HCT116 (cell line): ENCODE measurements at regions not wholly inside any gene's neighbourhood (a gene's known extent, or its start where the extent isn't known, plus 50 kb on each side); places are given as distances from the start of the nearest gene placed in this dataset.

Source experiments
- ATAC-seq: fragments of 200-7000 bp; cut with Tn5 transposase; 2 replicates; pipeline ENCODE4 v1.9.1; 2020; ENCODE audit warnings: mild to moderate bottlenecking, moderate library complexity
- BruUV-seq: library from RNA; stranded (reverse); fragments of 400-500 nt; replicated peaks from 2 replicates; lab custom pipeline; 2021; lab: Mats Ljungman, UMichigan
- CTCF ChIA-PET: fragments of 300-600 bp; sonication (Branson Sonifier 250); formaldehyde crosslinking; loops from one replicate; lab custom pipeline; 2021; ENCODE audit warnings: antibody characterized with exemption; lab: Charles Lee
- POLR2A ChIA-PET: fragments of 300-600, 350-600 bp; sonication (Branson Sonifier 250); formaldehyde crosslinking; loops from one replicate; lab custom pipeline; 2021; ENCODE audit warnings: antibody characterized with exemption; lab: Charles Lee
- RAD21 ChIA-PET, 2 experiments: fragments of 300-600 bp; sonication (Branson Sonifier 250); formaldehyde crosslinking; loops; one replicate each; lab custom pipeline; 2023; ENCODE audit warnings: low total read pairs in 2 of 2; ENCODE audit not compliant: uncharacterized antibody in 2 of 2, unreplicated experiment in 2 of 2, low non-redundant PET in 1 of 2; lab: Charles Lee
- DNase-seq: peaks from one replicate; pipeline ENCODE4 v3.0.0-alpha.2; 2010; ENCODE audit warnings: low read depth, low spot score
- H2AFZ ChIP-seq: fragments of 200-600 bp; shearing (Covaris generic), sonication (generic); 2 replicates; pipeline ENCODE4 v1.6.1; 2017; ENCODE audit warnings: low read depth, mixed run types, mixed read lengths, antibody characterized with exemption, low read length; ENCODE audit not compliant: poor library complexity, severe bottlenecking
- H3K27ac ChIP-seq: 2 replicates; pipeline ENCODE4 v1.5.1; 2012; ENCODE audit warnings: low read depth, low read length
- H3K27me3 ChIP-seq: fragments of 200-600 bp; sonication (generic); 2 replicates; pipeline ENCODE4 v1.6.1; 2016; ENCODE audit warnings: mixed run types, low read length, mixed read lengths; ENCODE audit not compliant: insufficient read depth
- H3K36me3 ChIP-seq, 2 experiments: fragments of 200-500 bp in 1 of 2; fragments of 200-600 bp in 1 of 2; sonication (Bioruptor generic) in 1 of 2; sonication (generic) in 1 of 2; 2 replicates each; pipeline versions ENCODE4 v1.5.1 to v1.6.1; 2014 to 2016; ENCODE audit warnings: low read length in 2 of 2, inconsistent platforms in 1 of 2, mixed read lengths in 1 of 2, mixed run types in 1 of 2; ENCODE audit not compliant: insufficient read depth in 2 of 2, control insufficient read depth in 1 of 2
- H3K4me1 ChIP-seq, 2 experiments: fragments of 200-600 bp in 1 of 2; sonication (generic) in 1 of 2; 2 replicates each; pipeline versions ENCODE4 v1.5.1 to v1.6.1; 2012 to 2017; ENCODE audit warnings: low read length in 2 of 2, inconsistent platforms in 1 of 2, mild to moderate bottlenecking in 1 of 2, mixed read lengths in 1 of 2, mixed run types in 1 of 2, moderate library complexity in 1 of 2; ENCODE audit not compliant: insufficient read depth in 2 of 2, control insufficient read depth in 1 of 2
- H3K4me2 ChIP-seq: fragments of 200-600 bp; sonication (generic); 2 replicates; pipeline ENCODE4 v1.6.1; 2017; ENCODE audit warnings: mixed run types, low read length, mixed read lengths
- H3K4me3 ChIP-seq, 2 experiments: fragments of 200-600 bp in 1 of 2; sonication (generic) in 1 of 2; replicated peaks in 1 of 2; 2 replicates each; pipeline ENCODE4 v1.5.1; 2011 to 2016; ENCODE audit warnings: low read length in 2 of 2, control low read depth in 1 of 2, low read depth in 1 of 2, mild to moderate bottlenecking in 1 of 2, mixed read lengths in 1 of 2, mixed run types in 1 of 2
- H3K79me2 ChIP-seq: fragments of 200-600 bp; sonication (generic); 2 replicates; pipeline ENCODE4 v1.6.1; 2017; ENCODE audit warnings: mild to moderate bottlenecking, mixed run types, low read length, moderate library complexity, mixed read lengths; ENCODE audit not compliant: insufficient read depth
- H3K9ac ChIP-seq: fragments of 200-600 bp; sonication (generic); 2 replicates; pipeline ENCODE4 v1.6.1; 2016; ENCODE audit warnings: low read length, mixed read lengths
- H3K9me2 ChIP-seq: fragments of 200-600 bp; sonication (generic), shearing (Covaris generic); 2 replicates; pipeline ENCODE4 v1.6.1; 2017; ENCODE audit warnings: mixed run types, mild to moderate bottlenecking, moderate library complexity; ENCODE audit not compliant: insufficient read depth
- H3K9me3 ChIP-seq, 2 experiments: fragments of 200-500 bp in 1 of 2; fragments of 200-600 bp in 1 of 2; sonication (Bioruptor generic) in 1 of 2; sonication (generic) in 1 of 2; 2 replicates each; pipeline ENCODE4 v1.6.1; 2014 to 2017; ENCODE audit warnings: low read length in 2 of 2, mixed read lengths in 2 of 2, inconsistent platforms in 1 of 2, low read depth in 1 of 2, mild to moderate bottlenecking in 1 of 2, mixed run types in 1 of 2, moderate library complexity in 1 of 2; ENCODE audit not compliant: control insufficient read depth in 1 of 2, insufficient read depth in 1 of 2
- H4K20me1 ChIP-seq: fragments of 200-600 bp; sonication (generic), shearing (Covaris generic); 2 replicates; pipeline ENCODE4 v1.6.1; 2017; ENCODE audit warnings: mixed run types, mild to moderate bottlenecking, moderate library complexity; ENCODE audit not compliant: insufficient read depth
- ATF3 ChIP-seq: IDR thresholded peaks from 2 replicates; pipeline ENCODE4 v1.6.1; 2012
- CEBPB ChIP-seq: IDR thresholded peaks from 2 replicates; pipeline ENCODE4 v1.6.1; 2012; ENCODE audit warnings: low read depth
- CTCF ChIP-seq, 3 experiments: fragments of 200-600 bp in 1 of 3; sonication (generic) in 1 of 3; IDR thresholded peaks in 2 of 3; conservative IDR thresholded peaks in 1 of 3; 2 replicates each; pipeline ENCODE4 v1.5.1; 2012 to 2017; ENCODE audit warnings: low read depth in 2 of 3, low read length in 2 of 3, antibody characterized with exemption in 1 of 3, borderline replicate concordance in 1 of 3, control low read depth in 1 of 3, mild to moderate bottlenecking in 1 of 3, mixed read lengths in 1 of 3, mixed run types in 1 of 3, moderate library complexity in 1 of 3; ENCODE audit not compliant: insufficient read depth in 1 of 3
- EZH2phosphoT487 ChIP-seq: fragments of 200-600 bp; IDR thresholded peaks from 2 replicates; pipeline ENCODE4 v1.6.1; 2018; ENCODE audit warnings: antibody characterized with exemption, borderline replicate concordance
- FOSL1 ChIP-seq: IDR thresholded peaks from 2 replicates; pipeline ENCODE4 v1.6.1; 2012; ENCODE audit warnings: low read depth
- MAX ChIP-seq: IDR thresholded peaks from 2 replicates; pipeline ENCODE4 v1.6.1; 2012
- POLR2AphosphoS5 ChIP-seq: IDR thresholded peaks from 2 replicates; pipeline ENCODE4 v1.6.1; 2011; ENCODE audit warnings: mild to moderate bottlenecking, low read depth, low read length, moderate library complexity
- SP1 ChIP-seq: IDR thresholded peaks from 2 replicates; pipeline ENCODE4 v1.6.1; 2012; ENCODE audit warnings: low read depth
- TCF7L2 ChIP-seq: IDR thresholded peaks from 2 replicates; pipeline ENCODE4 v1.7.0; 2011; ENCODE audit warnings: borderline replicate concordance, inconsistent platforms; ENCODE audit not compliant: insufficient read depth, insufficient read length; ENCODE audit errors: extremely low read depth
- ZFX ChIP-seq: fragments of 450-650 bp; IDR thresholded peaks from 2 replicates; pipeline ENCODE4 v1.6.1; 2017
- ZNF274 ChIP-seq: fragments of 200-500 bp; sonication (Bioruptor generic); IDR thresholded peaks from 2 replicates; pipeline ENCODE4 v1.6.1; 2014; ENCODE audit warnings: mild to moderate bottlenecking, low read depth, low read length, inconsistent platforms
- intact Hi-C: fragments of 100-400 bp; cut with micrococcal nuclease; formaldehyde crosslinking; loops from 2 replicates; pipeline ENCODE4 v1.10.0; 2022

- TF ChIP-seq CTCF (IDR thresholded peaks at IDR 0.05 in 2 of 3, conservative IDR thresholded peaks at IDR 0.05 in 1 of 3; ENCODE audit: borderline replicate concordance in 1 of 3, insufficient read depth in 1 of 3, low read depth in 2 of 3, low read length in 2 of 3): no peak
- TF ChIP-seq, all 23 proteins: peak for 0
These were observed 90.6 kb downstream of the POLR2M start (continued) for GRCh38 chr15:57797110-57797509.

GRCh38 chr15:57797568-57798267 is 91.2 kb downstream of the POLR2M start:
- ATAC-seq (no peak), DNase-seq (no peak)
- H4K20me1 ChIP-seq: no peaks in the 10 kb centered on the region
- no peak overlapping the region for H3K4me2 ChIP-seq
- ChIA-PET RAD21 (no interaction called here), POLR2A (no interaction called here), CTCF (no interaction called here)
- no peaks in the 10 kb centered on the region for H3K79me2 ChIP-seq
- H3K27ac ChIP-seq: no peak overlapping the region
- no peaks in the 10 kb centered on the region for H3K36me3 ChIP-seq
- no TSS peak for BruUV-seq
- no peak overlapping the region for H2AFZ ChIP-seq
- H3K9me3 ChIP-seq: no peaks in the 10 kb centered on the region
- no peaks in the 10 kb centered on the region for H3K4me1 ChIP-seq
- H3K9ac ChIP-seq: no peak overlapping the region
- H3K27me3 ChIP-seq: 0 out of 2 replicates have a peak, but pooled peaks cover 4% of the 10 kb centered on the region
- no peaks in the 10 kb centered on the region for H3K9me2 ChIP-seq
- intact Hi-C loops: no loop called here
- H3K4me3 ChIP-seq: no peak overlapping the region
- no peak for TF ChIP-seq POLR2AphosphoS5
- no peak for TF ChIP-seq ZNF274
- TF ChIP-seq ATF3: no peak
- no peak for TF ChIP-seq FOSL1
- TF ChIP-seq MAX: no peak
- TF ChIP-seq ZFX: no peak
- TF ChIP-seq SP1: no peak
- TF ChIP-seq EZH2phosphoT487: no peak
- TF ChIP-seq CEBPB: no peak
- no peak for TF ChIP-seq TCF7L2
